ENCODE measurements at regions not wholly inside any gene's neighbourhood (a gene's known extent, or its start where the extent isn't known, plus 50 kb on each side); places are given as distances from the start of the nearest gene placed in this dataset.

GRCh38 chr5:101676646-101677045 is 619.4 kb downstream of the SLCO4C1 start (continued):
- TF ChIP-seq CREB3 (CRISPR knock-in tag; IDR thresholded peaks at IDR 0.05) = no peak
- no peak for TF ChIP-seq SPEN (CRISPR knock-in tag; IDR thresholded peaks at IDR 0.05; ENCODE audit: low read depth)
- TF ChIP-seq STAT6 (CRISPR knock-in tag; IDR thresholded peaks at IDR 0.05; ENCODE audit: borderline replicate concordance) = no peak
- no peak for TF ChIP-seq TMF1 (CRISPR knock-in tag; IDR thresholded peaks at IDR 0.05; ENCODE audit: low read depth)
- no peak for TF ChIP-seq FLYWCH1 (CRISPR knock-in tag; IDR thresholded peaks at IDR 0.05)
- no peak for TF ChIP-seq ZNF138 (CRISPR knock-in tag; IDR thresholded peaks at IDR 0.05; ENCODE audit: low read depth)
- TF ChIP-seq TARDBP (CRISPR knock-in tag; IDR thresholded peaks at IDR 0.05) = no peak

- DNase-seq (ENCODE audit: low spot score) (no peak), ATAC-seq (no peak), FAIRE-seq (no peak)
- H3K4me2 ChIP-seq (ENCODE audit: low read depth, low read length) = no peak overlapping the region
- H3K4me1 ChIP-seq (ENCODE audit: insufficient read depth, low read length) = peaks cover 7% of the 10 kb centered on the region
- H3K36me3 ChIP-seq (replicated peaks in 1 of 2; ENCODE audit: control insufficient read depth in 1 of 2, insufficient read depth in 2 of 2, low read length in 2 of 2) = no peaks in the 10 kb centered on the region
- in situ Hi-C loops (cut with HindIII; ENCODE audit: extremely low pct_ligation_motif_present, low pct_unique_long_range_greater_than_20kb) = no loop called here
- H3K27ac ChIP-seq (ENCODE audit: extremely low read length, insufficient read depth, low read length) = no peak overlapping the region
- no peaks in the 10 kb centered on the region for H4K20me1 ChIP-seq (ENCODE audit: insufficient read depth, low read length)
- H3K27me3 ChIP-seq (ENCODE audit: control insufficient read depth in 1 of 2, insufficient read depth in 2 of 2, low read length in 2 of 2) = no peaks in the 10 kb centered on the region
- H3K9ac ChIP-seq (ENCODE audit: insufficient read depth, low read depth, low read length) = no peak overlapping the region
- H3K79me2 ChIP-seq (ENCODE audit: insufficient read depth, low read length) = no peaks in the 10 kb centered on the region
- no peaks in the 10 kb centered on the region for H3K9me3 ChIP-seq (ENCODE audit: low read length)
- no peak for TF ChIP-seq JUND (CRISPR knock-in tag; IDR thresholded peaks at IDR 0.05)
- TF ChIP-seq MTF1 (CRISPR knock-in tag; IDR thresholded peaks at IDR 0.05) = no peak
- H2AFZ ChIP-seq (ENCODE audit: low read length) = no peak overlapping the region
- no TSS peak for BruUV-seq (replicated peaks)
- POLR2A ChIA-PET = no interaction called here
- CTCF ChIA-PET (ENCODE audit: low intra/inter-chr PET ratio, low total read pairs) = no interaction called here
- intact Hi-C loops (cut with micrococcal nuclease; ENCODE audit: unreplicated experiment) = loop anchor here (5.0 kb wide), 1 partner anchor 903 kb away; no protein-coding TSS in a partner anchor
- no peak overlapping the region for H3K4me3 ChIP-seq (replicated peaks in 1 of 3; ENCODE audit: insufficient read depth in 1 of 3, low read depth in 2 of 3, low read length in 3 of 3)
- WGBS (ENCODE audit: low lambda C conversion rate) = 17% methylated on average over 4 of the region's 4 CpGs
Observed at GRCh38 chr5:101675510-101676219, 620.4 kb downstream of the SLCO4C1 start.
